Dermis blood vessel endothelial cell (primary cell): ENCODE measurements at regions not wholly inside any gene's neighbourhood (a gene's known extent, or its start where the extent isn't known, plus 50 kb on each side); places are given as distances from the start of the nearest gene placed in this dataset.
A peak's percentile ranks its signal among the peaks of the same experiment; 100 is the strongest.
"Not testable (repeated sequence)": the region's sequence is repeated elsewhere in the genome, so short reads cannot be mapped to it uniquely, and the experiment has no call there.

Experiments
- DNase-seq: peaks from one replicate; pipeline ENCODE4 v3.0.0; 2010

- DNase-seq, result no peak
Observed at GRCh38 chr12:56872366-56872765, 61.8 kb downstream of the SDR9C7 start.

GRCh38 chr12:56867216-56867615, 67.0 kb downstream of the SDR9C7 start:
- no peak for DNase-seq

GRCh38 chr12:56866493-56866892, 67.7 kb downstream of the SDR9C7 start:
- DNase-seq, result no peak

GRCh38 chr12:56864318-56864717, 69.9 kb downstream of the SDR9C7 start:
- no peak for DNase-seq

DNA sequence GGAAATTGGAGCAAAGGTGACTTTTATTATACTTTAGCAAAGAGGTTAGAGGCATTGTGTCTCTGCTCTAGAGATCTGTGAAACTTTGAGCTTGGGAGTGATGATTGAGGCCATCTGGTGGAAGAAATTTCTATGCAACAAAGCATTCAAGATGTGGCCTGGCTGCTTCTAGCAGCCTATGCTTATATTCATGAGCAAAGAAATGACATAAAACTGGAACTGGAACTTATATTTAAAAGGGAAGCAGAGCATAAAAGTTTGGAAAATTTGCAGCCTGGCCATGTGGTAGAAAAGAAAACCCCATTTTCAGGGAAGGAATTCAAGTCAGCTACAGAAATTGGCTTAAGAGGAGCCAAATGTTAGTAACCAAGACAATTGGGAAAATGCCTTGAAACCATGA, 70.4 kb downstream of the SDR9C7 start:
- DNase-seq, result no peak

- no peak for DNase-seq
Observed at GRCh38 chr12:56862264-56862663, 71.9 kb downstream of the SDR9C7 start.

DNA sequence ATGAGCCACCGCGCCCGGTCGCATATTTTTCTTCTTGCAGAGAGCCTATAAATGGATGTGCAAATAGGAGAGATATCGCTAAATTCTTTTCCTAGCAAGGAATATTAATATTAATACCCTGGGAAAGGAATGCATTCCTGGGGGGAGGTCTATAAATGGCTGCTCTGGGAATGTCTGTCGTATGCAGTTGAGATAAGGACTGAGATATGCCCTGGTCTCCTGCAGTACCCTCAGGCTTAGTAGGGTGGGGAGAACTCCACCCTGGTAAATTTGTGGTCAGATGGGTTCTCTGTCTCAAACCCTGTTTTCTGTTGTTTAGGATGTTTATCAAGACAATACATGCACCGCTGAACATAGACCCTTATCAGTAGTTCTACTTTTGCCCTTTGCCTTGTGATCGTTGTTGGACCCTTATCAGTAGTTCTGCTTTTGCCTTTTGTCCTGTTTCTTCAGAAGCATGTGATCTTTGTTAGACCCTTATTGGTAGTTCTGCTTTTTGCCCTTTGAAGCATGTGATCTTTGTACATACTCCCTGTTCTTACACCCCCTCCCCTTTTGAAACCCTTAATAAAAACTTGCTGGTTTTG, 80.7 kb downstream of the SDR9C7 start:
- not testable (repeated sequence) for DNase-seq

DNA sequence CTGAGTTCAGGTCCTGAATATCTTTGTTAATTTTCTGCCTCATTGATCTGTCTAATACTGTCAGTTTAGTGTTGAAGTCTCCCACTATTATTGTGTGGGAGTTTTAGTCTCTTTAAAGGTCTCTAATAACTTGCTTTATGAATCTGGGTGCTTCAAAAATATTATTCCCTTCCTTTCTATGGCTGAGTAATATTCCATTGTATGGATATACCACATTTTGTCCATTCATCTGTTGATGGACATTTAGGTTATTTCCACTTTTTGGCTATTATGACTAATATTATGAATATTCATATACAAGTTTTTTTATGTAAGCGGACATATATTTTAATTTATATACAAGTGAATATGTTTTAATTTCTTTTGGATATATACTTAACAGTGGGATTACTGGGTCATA, 82.7 kb downstream of the SDR9C7 start:
- DNase-seq, result no peak

DNA sequence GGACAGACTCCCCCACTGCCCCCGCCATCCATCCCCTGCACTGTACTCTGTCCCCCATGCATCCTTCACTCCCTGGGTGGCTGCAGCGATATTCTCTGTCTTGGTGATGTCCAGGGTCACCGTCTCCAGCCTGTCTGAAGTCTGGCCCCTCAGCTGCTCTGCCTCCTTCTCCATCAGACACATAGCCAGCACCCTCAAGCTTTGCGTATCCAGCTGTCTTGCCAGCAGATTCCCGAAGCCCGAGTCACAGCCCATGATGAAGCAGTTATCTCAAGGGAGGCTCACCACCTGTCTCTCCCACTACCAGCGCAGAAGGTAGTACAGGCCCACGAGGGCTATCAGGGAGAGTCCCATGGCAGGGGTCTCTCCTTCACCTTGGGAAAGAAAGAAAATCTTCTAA, 77.8 kb downstream of the HSD17B6 start:
- DNase-seq, result no peak

- peak; percentile 58 for DNase-seq
Observed at GRCh38 chr12:56839915-56840325, 76.8 kb downstream of the HSD17B6 start.

GRCh38 chr12:56839489-56839848, 76.3 kb downstream of the HSD17B6 start:
- DNase-seq, result no peak

DNA sequence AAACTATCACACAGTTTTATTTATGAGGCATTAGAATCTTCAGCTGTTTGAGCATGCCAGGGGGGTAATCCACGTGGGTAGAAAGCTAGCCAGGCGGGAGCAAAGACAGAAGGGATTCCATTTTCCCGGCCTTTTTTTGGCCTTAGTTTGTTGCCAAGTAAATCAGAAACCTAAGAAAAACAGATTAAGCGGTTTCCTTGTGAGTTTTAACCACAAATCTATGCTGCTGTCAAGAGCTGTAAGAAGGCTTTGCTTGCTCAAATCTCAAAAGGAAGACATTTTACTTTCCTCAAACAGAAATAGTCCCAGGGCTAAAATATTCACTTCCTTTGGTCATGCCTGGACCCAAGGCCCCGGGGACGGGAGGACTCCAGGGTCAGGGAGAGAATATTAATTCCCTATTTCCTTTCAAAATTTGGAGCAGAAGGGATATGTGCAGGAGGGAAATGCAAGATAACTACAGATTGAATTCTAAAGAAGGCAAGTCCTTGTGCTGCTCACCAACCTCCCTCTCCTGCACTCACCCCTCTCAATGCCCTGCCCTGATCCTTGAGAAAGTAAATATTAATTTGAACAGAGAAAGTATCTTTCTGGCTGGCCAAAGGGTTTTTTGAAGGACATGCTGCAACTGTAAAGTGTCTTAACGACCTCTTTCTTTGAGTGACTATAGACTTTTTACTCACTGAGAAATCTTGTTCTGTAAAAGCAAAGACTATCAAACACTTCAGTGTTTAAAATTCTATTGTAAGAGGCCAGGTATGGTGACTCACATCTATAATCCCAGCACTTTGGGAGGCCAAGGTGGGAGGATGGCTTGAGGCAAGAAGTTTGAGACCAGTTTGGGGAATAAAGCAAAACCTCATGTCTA, 75.7 kb downstream of the HSD17B6 start:
- no peak for DNase-seq
